Occipital lobe (tissue), 1 donor: ENCODE measurements at regions not wholly inside any gene's neighbourhood (a gene's known extent, or its start where the extent isn't known, plus 50 kb on each side); places are given as distances from the start of the nearest gene placed in this dataset.

Experiments used
- DNase-seq: peaks from one replicate; lab custom pipeline; 2025; lab: John Stamatoyannopoulos, UW

DNA sequence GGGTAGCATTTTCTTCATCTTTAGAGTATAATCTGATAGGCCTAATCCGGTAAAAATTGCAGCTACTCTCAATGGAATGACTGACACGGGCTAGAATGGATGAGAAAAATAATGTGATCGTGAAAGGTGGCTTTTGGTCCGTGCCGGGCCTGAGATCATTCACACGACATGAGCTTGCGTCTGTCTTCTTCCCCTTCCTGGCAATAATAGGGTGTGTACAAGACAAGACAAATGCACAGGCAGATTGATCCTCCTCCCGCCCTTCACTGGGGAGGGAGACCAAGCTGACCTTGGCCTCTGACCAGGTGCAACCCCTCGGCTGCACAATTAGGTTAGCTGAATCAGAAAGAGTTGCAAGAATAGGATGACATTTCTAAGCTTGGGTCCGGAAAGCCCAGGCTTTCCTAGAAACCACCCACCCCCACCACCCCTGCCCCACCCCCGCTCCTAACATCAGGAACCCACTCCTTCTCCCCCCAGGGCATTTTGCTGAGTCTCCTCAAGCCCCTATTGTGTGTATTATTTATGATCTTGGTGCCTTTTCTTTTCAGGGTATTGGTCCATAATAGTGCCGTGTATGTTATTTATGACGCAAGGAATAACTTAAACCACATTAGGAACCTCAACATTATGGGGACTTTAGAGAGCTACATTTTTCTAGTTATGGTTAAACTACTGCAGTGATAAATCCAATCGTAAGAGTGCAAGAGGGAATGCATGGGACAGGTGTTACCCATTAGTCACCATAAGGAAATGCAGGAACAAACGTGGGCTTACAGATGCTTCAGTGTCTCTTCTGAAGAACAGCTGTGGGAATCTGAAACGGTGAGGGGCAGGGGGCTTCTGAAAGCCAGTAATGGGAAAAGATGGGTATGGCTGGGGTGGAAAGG lies 540.1 kb upstream of the PSMD7 start:
- DNase-seq: no peak

DNA sequence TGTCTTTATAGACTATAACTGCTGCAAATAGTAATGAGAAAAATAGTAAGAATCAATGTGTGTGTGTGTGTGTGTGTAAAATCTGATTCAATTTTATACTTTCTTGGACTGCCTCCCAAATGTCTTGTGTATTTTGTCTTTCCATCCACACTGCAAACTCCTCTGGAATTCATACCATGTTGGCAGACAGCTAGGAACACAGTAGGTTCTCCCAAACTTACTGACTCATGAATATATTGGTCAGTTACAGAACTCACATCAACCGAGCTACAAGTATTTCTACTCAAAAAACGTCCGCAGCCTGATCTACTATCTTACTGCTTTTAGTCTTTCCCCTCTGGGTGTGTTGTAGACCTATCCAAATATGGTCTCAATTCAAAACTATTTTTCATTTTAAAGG lies 542.7 kb upstream of the PSMD7 start:
- DNase-seq: no peak

DNA sequence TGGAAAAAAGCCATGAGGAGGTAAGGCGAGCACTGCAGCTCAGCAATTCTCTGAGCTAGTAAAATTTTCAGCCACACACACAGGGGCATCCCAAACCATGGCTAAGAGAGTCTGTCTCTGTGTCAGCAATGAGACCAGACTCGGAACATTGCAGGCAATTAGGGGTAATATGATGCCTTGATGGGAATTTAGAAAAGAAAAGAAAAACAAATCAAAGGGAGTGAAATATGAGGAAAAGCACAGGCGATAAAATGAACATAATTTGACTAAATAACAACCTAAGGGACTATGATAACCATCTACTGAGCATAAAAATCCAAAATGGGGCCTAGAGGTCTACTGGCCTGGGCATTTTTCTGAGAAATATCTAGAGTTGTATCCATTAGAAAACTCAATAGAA lies 546.0 kb upstream of the PSMD7 start:
- no peak for DNase-seq

DNA sequence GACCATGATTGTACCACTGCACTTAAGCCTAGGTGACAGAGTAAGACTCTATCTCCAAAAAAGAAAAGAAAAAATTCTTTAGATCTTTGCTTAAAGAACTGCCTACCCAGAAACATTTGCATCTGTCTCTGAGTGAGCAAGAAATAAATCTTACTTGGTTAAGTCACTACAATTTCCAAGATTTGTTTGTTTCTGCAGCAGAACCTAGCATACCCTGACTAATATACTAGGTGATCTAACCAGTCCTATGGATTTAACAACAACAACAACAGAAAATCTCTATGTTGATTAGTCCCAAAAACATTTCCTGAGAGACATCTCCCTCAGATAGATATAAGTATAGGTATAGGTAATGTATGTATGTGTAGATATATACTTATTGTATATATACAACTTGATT lies 549.3 kb upstream of the PSMD7 start:
- DNase-seq: no peak

DNA sequence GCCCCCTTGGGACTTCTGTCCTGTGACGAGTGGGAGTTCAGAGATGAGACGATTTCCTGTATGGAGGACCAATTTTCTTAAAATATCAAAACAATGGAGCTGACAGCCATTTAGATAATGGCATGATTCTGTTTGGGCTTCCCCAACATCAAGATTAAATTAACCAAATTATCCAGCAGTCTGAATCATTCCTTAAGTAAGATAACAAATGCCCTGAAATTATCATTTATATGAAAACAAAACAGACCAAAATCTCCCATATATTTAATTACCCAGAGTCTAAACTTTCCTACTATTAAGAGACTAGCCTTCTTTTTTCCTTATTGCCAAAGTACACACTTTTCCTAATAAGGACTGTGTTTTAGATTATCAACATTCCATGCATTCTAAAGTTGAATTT lies 550.1 kb upstream of the PSMD7 start:
- no peak for DNase-seq

DNA sequence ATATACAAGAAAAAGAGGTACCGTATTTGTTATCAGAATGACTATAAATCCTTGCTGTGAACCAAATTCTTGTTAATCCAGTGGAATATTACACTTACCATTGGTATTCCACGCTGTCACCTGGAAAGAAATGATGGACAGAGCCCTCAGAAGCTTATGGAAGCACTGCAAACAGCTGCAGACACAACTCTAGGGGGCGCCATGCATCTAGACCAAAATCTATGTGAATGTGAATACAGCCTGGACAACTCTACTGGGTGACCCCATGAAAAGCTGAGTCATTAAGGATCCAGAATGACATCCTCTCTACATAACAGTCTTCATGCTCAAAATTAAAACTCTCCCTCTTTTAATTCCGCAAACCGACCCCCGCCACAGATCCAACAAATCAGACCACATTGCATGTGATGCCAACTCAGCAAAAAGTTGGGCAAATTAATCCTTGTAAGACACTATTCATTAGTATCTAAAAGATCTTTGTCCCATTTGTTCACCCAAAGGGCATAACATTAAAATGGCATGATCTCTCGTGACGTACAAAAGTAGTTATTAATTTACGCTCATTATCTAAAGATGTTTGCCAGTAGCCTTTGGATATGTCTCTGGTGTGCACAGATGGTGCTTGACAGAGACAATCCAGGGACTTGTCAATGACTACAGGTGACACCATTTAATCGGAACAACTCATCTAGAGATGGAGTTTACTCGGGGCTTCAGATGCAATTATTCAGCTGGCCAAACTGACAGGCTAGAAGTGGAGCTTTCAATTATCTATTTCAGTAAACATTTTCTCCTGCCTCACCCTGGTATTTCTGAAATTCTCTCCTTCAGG lies 552.7 kb upstream of the PSMD7 start:
- DNase-seq: no peak

DNA sequence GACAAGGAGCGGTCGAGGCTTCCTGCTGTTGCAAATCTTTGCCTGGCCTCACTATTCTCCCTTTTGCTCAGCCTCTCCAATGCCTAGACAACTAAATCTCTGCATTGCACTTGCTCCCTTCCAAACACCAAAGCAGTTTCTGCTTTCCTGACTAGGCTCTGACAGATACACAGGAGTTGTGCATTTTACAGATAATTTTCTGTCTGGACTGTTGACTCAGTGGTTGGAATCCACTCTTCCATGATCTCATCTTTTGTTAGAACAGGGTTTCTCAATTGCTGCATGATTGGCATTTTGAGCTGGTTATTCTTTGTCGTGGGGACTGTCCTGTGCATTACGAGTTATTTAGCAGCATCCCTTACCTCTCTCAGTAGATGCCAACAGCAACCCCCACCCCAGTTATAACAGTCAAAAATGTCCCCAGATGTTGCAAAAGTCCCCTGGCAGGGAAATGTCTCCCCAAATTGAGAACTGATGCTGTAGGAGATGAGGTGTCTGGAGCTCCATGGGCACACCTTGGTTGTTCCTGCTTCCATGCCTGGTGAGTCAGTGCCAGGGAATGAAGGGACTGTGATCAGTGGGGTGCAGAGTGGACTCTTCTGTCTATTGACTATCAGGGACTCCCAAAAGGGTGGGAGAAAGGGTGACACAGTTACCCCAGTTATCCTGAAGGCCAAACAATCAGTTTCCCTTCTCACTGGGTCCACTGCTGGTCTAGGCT lies 557.4 kb upstream of the PSMD7 start:
- DNase-seq: no peak

DNA sequence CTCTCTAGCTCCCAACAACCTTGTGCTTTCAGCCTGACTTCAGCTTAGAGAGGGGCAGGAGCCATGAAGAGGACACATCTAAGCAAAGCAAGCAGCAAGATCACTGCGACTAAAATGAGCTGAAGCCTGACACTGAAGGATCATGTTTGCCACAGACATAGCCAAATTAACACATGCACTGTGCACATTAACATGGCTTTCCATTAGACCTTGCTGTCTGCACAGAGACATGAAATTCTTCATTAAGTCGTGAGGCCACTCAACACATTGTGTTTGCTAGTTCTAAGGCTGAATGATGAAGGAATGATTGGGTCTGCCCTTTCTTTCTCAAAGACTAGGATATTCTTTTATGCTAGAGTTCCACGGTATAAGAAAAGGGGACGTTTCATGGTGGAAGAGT lies 558.3 kb upstream of the PSMD7 start:
- no peak for DNase-seq

DNA sequence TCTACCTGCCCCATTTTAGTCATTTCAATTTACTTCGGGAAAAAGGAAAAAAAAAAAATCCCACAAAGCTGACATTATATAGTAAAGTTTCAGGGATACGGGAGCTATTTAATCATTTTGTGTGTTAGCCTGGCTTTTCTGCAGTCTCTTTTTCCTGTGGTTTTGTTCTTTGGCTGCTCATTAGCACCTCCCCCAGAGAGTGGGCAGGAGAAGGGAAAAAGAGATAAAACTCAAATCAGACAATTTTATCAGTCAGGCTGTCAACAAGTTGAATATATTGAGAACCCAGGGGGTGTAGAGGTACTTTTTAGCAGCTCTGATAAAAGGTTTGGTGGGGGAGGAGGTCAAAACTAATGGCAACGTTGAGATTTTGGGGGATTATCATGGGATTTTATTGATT lies 559.0 kb upstream of the PSMD7 start:
- DNase-seq: no peak

DNA sequence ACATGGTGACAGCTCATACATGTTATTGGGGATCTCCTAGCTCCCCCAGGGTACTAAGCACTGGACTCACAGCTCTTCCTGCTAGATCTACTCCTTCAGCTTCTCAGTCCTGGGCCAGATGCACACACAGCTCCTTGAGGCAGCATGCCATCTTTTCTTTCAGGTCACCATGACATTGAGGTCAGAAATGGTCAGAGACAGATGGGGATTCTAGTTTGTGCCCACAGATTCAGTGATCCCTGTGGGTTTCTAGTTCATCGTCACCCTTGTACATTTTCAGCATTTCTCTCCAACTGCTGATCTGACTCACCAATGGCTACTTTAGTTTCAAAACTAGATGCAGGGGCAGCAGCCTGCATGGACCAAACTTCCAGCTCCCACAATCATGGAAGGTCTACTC lies 560.7 kb upstream of the PSMD7 start:
- DNase-seq: no peak

DNA sequence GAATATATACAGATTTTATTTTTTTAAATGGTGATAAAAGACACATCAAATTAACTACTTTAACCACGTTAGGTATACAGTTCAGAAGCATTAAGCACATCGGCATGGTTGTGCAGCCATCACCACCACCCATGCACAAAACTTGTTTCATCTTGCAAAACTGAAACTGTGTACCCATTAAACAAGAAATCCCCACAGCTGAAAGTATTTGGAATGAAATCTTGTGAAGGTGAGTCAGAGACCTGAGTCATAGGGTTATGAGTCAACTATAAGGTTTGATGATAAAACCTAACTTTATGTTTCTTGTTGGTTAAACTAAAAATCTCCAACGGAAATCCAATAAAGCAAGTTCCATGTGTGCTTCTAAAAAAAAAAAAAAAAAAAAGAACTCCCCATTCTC lies 561.6 kb upstream of the PSMD7 start:
- no peak for DNase-seq

DNA sequence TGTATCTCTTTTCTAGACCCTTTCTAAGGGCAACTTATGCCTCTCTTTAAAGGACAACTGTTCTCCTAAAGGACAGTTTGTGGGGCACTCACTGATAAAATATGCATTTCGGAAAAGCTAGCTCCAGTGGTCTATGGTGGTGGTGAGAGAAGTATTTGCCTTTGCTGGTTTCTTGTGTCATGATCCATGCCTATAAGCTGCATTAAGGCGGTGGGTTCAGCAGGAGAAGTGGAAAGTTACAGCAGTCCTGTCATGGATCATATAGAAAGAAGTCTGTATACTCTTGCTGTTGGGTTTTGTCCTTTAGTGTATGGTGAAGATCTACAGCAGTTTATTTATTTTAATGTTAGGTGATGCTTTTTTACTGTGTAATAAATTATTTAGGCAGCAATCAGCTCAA lies 563.9 kb upstream of the PSMD7 start:
- DNase-seq: no peak

DNA sequence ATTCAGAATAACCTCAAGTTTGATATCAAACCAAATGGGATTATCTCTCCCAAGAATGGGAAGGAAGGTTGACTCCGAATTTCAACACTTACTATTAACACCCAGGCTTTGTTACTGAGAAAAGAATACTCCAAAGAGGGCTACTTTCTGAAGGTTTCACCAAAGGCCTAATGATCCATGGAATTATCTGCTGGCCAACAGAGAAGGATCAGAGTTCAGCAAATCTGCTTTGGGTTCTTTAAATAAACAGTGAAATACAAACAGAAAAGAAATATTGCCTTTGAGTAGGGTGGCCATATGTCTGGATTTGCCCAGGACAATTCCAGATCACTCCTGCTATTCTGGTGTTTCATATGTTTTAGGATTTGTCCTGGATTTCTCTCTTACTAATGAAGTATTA lies 564.5 kb upstream of the PSMD7 start:
- no peak for DNase-seq

DNA sequence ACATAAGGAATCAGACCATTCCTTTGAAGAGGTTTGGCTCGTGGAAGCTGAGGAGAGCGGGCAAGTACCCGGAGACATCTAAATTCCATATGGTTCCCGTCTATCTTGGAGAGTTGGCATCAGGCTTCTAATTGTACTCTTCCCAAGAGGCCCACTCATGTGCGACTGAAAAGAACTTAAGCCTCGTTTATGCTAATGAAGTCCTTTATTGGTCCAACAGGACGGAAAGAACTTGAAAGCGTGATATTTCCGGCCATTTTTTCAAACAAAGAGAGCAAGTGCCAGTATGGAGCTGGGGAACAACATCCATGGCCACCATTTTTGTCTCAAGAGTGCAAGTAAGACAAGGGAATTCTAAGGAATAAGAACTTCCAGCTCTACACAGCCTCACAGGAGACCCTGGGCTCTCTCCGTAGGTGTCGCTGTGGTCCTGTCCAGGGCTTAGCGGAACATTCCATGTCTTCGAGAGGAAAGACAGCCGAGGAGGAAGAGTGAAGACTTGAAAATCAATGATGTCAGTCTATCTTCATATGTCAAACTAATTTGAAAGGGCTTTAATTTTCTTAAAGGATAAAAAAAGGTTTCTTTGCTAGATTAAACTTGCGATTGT lies 566.0 kb upstream of the PSMD7 start:
- no peak for DNase-seq

DNA sequence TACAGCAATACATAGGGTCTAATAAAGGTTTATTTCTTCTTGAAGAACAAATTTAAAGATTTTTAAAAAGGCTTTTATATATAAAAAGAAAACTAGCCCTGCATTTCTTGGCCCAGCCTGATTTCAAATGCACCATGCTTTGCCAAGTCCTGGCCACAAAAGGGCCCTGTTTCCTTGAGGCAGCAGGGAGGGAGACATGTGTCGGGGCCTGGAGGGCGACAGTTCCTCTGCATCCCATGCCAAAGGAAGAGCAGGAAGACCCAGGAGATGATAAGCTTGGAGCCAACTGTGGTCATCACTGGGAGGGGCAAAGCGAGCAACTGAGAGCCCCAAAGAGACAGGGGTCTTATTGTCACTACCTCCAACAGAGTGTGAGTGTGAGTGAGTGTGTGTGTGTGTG lies 571.5 kb upstream of the PSMD7 start:
- DNase-seq: no peak

DNA sequence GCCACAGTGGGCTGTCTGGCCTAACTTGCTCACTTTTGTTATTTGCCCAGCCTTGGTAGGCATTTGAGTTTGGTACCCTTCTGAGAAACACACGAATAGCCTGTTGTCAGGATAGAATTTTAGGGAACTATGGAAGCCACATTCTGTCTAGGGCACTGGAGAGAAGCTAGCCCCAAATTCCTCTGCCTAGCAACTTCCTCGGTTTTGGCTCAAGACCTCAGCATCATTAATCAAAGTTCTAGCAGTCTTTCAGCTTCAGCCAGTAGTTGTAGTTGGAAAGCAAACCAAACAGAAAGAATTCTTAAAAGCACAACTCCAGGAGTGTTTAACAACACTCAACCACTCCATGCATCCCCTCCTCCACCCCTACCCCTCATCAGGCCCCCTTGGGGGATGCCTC lies 572.1 kb upstream of the PSMD7 start:
- DNase-seq: no peak

DNA sequence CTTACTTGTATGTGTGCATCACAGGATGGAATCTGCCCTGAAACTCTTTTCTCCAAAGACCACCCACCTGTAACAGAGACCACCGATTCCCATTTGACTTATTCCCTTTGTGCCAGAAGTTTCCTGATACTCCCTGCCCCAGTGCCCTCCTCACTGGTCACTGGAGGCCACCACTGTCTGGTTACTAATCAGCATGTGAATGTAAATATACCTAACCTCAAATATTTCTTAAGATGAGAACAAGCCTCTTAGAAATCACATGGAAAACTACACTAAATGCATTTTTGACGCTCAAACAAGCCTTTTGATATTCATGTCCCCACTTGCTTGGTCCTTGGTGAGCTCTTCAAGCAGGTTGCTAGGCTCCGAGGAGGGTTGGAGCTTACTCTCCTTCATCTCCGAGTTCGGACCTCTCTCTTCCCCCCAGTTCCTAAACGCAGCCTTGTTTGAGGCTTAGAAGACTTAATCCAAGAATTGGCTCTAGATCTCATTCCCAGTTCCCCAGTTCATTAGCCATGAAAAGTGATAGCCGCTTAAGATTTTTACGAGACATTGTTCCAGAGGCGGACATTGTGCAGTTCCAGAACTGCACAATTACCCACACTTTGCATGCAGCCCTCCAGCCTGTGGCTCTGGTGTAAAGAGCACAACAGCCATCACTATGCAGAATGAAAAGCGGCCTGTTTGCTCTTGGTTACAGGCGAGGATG lies 579.2 kb upstream of the PSMD7 start:
- no peak for DNase-seq

DNA sequence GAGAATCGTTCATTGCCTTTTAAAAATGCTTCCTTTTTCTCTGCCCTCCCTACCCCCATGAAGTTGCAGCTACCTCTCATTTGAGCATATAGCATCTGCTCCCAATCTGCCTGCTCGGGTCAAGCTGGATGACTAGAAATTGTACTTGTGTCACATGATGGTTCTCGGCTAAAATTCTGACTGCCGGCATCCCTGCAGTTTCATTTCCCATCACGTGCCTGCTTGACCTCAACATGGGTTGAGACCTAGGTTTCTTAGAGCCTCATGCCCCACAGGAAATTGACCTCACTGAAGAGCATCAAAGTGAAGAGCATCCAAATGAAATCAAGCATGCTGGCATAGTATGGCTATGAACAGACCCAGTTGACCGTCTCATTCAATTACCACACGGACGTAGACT lies 581.6 kb upstream of the PSMD7 start:
- no peak for DNase-seq

DNA sequence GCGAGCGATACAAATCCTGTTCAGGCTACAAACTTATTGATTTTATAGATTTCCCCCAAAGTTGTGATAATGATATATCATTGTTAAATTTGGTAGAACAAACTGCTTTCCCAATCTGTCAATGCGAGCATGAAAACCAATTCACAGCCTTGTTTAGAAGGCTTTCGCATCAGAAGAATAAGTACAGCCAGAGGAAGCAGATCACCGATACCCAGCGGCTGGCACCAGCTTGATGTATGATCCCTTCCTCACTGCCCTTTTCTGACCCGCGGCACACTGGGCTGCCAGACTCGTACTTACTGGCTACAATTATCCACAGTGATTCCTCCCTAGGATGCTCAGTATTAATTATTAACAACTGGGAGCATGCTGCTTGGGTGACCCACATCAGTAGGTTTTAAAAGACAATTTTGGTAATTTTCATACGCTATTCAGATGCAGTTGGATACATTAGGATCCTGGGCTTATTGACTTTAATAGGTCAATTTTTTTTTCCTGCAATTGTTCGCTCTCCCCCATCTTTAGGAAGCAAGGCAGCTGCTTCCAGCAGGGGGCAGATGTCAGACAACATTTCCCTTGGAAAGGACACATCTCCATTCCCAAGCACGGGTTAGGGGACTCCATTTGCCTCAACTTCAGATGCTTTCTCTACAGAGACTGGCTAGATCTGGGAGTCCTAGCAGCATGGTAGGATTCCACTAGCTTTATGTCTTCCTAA lies 582.7 kb upstream of the PSMD7 start:
- DNase-seq: no peak

DNA sequence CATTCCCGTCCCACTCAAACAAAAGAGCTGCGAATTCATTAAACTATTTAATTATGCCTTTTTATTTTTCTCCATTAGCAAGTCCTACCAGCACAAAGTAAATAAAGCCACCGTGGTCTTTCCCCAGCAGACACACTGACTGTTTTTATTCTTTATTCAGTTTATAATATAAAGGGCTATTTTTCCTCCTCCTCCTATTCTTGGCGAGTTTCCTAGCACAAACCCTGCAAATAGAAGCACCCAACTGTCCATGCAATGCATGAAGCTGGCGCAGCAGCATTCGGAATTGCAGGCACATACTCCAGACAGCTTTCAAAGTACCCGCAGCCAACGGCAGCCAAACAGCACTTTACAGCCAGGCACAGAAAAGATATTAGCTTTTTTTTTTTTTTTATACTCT lies 583.4 kb upstream of the PSMD7 start:
- peak; percentile 79 for DNase-seq
